ENCODE measurements at regions not wholly inside any gene's neighbourhood (a gene's known extent, or its start where the extent isn't known, plus 50 kb on each side); places are given as distances from the start of the nearest gene placed in this dataset.

- H3K27ac Mint-ChIP-seq: no peak overlapping the region
- DNase-seq: no peak
- no peak overlapping the region for H3K4me3 Mint-ChIP-seq
- H3K9me3 Mint-ChIP-seq: no peaks in the 10 kb centered on the region
- peaks cover 3 to 8% (median 4%) of the 10 kb centered on the region in 3 donors for H3K27me3 Mint-ChIP-seq (ENCODE audit: low read depth in 3 of 3)
- no peaks in the 10 kb centered on the region for H3K4me1 Mint-ChIP-seq
- H3K36me3 Mint-ChIP-seq: no peaks in the 10 kb centered on the region
Observed at GRCh38 chr6:168213121-168213524, 106.5 kb downstream of the DACT2 start.

- Mint-ChIP-seq H3K4me1 (no peaks in the 10 kb centered on the region), H3K9me3 (no peaks in the 10 kb centered on the region), H3K36me3 (no peaks in the 10 kb centered on the region), H3K4me3 (no peak overlapping the region), H3K27me3 (ENCODE audit: low read depth in 3 of 3) (peaks cover 3 to 6% (median 4%) of the 10 kb centered on the region in 3 donors), H3K27ac (no peak overlapping the region)
- DNase-seq: no peak
Observed at GRCh38 chr6:168212362-168212761, 107.2 kb downstream of the DACT2 start.

- Mint-ChIP-seq H3K27me3 (ENCODE audit: low read depth in 3 of 3) (peaks cover 3 to 6% (median 6%) of the 10 kb centered on the region in 3 donors), H3K36me3 (no peaks in the 10 kb centered on the region), H3K27ac (no peak overlapping the region), H3K4me3 (no peak overlapping the region), H3K4me1 (no peaks in the 10 kb centered on the region), H3K9me3 (no peaks in the 10 kb centered on the region)
- DNase-seq: no peak
Observed at GRCh38 chr6:168211681-168212080, 107.9 kb downstream of the DACT2 start.

- DNase-seq: no peak
- no peak overlapping the region for H3K27ac Mint-ChIP-seq
- H3K36me3 Mint-ChIP-seq: no peaks in the 10 kb centered on the region
- H3K4me1 Mint-ChIP-seq: no peaks in the 10 kb centered on the region
- peaks cover 3 to 6% (median 6%) of the 10 kb centered on the region in 3 donors for H3K27me3 Mint-ChIP-seq (ENCODE audit: low read depth in 3 of 3)
- H3K9me3 Mint-ChIP-seq: no peaks in the 10 kb centered on the region
- H3K4me3 Mint-ChIP-seq: no peak overlapping the region
Observed at GRCh38 chr6:168210239-168211105, 109.1 kb downstream of the DACT2 start.

DNA sequence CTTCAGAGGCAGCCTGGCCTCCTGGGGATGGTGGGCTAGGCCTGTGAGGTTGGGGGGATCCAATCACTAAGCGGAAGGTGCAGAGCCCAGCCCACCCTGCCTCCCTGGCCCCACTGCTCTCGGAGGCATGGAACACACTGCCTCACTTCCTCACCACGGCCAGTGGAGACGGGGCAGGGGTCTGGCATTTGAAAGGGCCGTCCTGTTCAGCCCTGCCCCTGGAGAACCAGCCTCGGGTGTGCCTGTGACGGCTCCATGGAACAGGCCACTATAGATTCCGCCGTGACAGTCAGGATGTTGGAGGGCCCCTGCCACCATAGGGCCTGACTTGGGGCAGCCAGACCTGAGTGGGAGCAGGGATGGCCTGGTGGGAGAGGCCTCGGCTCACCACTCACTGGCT is 110.2 kb downstream of the DACT2 start:
- no peaks in the 10 kb centered on the region for H3K9me3 Mint-ChIP-seq
- no peaks in the 10 kb centered on the region for H3K4me1 Mint-ChIP-seq
- H3K36me3 Mint-ChIP-seq: no peaks in the 10 kb centered on the region
- H3K27me3 Mint-ChIP-seq (ENCODE audit: low read depth in 3 of 3): peaks cover 3 to 6% (median 4%) of the 10 kb centered on the region in 3 donors
- DNase-seq: no peak
- no peak overlapping the region for H3K27ac Mint-ChIP-seq
- H3K4me3 Mint-ChIP-seq: no peak overlapping the region

GRCh38 chr6:168208854-168209253 is 110.7 kb downstream of the DACT2 start:
- Mint-ChIP-seq H3K27ac (no peak overlapping the region), H3K4me3 (no peak overlapping the region), H3K27me3 (ENCODE audit: low read depth in 3 of 3) (peaks cover 3 to 6% (median 3%) of the 10 kb centered on the region in 3 donors), H3K9me3 (peaks cover 0 to 2% (median 0%) of the 10 kb centered on the region in 6 donors), H3K4me1 (no peaks in the 10 kb centered on the region), H3K36me3 (no peaks in the 10 kb centered on the region)
- no peak for DNase-seq

DNA sequence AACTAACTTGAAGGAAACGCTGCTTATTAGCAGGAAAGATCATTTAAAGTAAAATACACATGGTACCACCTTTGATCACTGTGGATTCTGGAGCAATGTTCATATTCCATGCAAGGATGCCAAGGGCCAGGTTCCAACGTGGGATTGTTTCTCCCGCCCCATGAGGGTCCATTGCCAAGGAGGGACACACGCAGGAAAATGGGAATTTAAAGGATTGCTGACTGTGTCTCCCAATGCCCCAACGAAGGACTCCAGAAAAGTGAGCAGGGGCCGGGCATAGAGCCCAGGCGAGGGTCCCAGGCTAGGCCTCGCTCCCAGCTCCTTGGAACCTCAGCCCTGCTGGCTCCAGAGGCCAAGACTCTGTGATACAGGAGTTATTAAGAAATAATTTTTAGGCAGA is 111.2 kb downstream of the DACT2 start:
- H3K36me3 Mint-ChIP-seq: no peaks in the 10 kb centered on the region
- no peaks in the 10 kb centered on the region for H3K4me1 Mint-ChIP-seq
- H3K27me3 Mint-ChIP-seq (ENCODE audit: low read depth in 3 of 3): peaks cover 3 to 6% (median 3%) of the 10 kb centered on the region in 3 donors
- H3K4me3 Mint-ChIP-seq: no peak overlapping the region
- H3K27ac Mint-ChIP-seq: no peak overlapping the region
- no peak for DNase-seq
- peaks cover 0 to 2% (median 0%) of the 10 kb centered on the region in 6 donors for H3K9me3 Mint-ChIP-seq

DNA sequence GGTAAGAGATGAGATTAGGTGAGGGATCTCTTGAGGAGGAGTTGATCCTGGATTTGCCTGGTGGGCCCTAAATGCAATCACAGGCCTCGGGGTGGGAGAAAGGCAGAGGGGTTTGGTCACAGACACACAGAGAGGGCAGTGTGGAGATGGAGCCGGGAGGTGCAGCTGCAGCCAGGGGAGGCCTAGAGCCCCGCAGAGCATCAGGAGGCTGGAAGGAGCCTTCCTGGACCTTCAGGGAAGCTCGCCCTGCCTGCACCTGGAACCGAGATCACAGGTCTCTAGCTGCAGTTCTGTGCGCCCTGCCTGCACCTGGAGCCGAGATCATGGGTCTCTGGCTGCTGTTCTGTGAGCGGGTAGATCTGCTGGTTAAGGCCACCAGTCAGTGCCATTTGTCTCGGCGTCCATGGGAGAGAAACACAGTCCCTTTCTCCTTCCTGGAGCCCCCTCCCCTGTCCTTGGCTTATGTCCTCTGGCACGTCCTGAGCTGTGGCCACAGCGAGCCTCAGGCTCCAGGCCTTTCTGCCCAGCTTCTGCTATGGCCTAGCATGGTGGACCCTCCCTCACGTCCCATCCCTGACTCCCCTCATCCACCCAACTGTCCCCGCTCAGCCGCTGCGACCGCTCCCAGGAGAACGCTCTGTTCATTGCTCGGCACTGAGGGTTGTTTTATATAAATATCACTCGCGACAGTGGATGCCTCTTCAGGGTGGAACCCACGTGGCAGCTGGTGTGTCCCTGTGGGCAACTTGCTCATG is 112.0 kb downstream of the DACT2 start:
- DNase-seq: no peak
- Mint-ChIP-seq H3K9me3 (peaks cover 0 to 2% (median 0%) of the 10 kb centered on the region in 6 donors), H3K36me3 (no peaks in the 10 kb centered on the region), H3K4me3 (no peak overlapping the region), H3K4me1 (no peaks in the 10 kb centered on the region), H3K27ac (no peak overlapping the region), H3K27me3 (ENCODE audit: low read depth in 3 of 3) (peaks cover 2 to 6% (median 3%) of the 10 kb centered on the region in 3 donors)

DNA sequence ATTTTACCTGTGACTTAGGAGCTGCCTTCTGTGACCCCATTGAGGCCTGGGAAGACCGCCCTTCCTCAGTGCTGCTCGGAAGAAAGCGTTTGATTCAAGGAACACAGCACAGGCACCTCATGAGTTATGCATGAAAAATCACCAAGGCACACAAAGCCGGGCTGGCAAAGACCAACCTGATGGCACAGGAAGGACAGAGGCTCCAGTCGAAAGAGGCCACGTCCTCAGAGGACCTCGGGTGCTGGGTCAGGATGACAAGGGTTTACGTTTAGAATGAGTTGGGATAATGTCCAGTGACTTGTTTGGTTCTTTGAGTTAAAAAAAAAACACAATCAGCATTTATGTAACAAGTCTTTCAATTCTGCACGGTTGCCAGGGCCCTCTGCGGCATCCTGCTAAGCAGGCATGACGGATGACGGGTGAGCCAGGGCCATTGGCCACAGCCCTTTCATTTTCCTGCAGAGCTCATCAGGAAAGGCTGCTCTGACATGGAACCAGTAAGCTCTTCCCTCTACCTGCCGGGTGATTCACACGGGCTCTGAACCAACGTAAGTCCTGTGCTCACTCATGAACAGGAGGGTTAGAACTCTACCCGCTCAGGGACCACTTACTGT is 112.8 kb downstream of the DACT2 start:
- Mint-ChIP-seq H3K4me3 (no peak overlapping the region), H3K4me1 (no peaks in the 10 kb centered on the region), H3K36me3 (no peaks in the 10 kb centered on the region), H3K27me3 (ENCODE audit: low read depth in 3 of 3) (peaks cover 2 to 6% (median 3%) of the 10 kb centered on the region in 3 donors), H3K27ac (no peak overlapping the region), H3K9me3 (peaks cover 0 to 2% (median 0%) of the 10 kb centered on the region in 6 donors)
- no peak for DNase-seq

DNA sequence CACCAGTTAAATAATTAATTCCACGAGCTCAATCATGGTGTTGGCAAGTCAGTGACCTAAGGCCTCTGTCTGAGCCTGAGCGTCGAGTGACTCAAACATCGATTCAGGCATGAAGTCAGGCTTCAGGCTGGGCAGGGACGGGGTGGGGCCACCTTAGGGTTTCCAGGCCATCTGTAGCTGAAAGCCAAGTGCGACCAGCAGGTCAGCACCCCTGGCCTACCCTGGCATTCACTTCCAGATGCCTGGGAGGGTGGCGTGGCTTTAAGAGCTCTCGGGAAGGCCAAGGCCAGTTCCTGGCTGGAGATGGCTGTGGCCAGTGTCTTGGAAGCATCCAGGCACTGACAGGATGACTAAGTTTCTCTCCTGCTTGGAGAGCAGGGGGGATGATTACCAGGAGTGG is 113.4 kb downstream of the DACT2 start:
- Mint-ChIP-seq H3K27ac (no peak overlapping the region), H3K9me3 (peaks cover 0 to 2% (median 0%) of the 10 kb centered on the region in 6 donors)
- no peak for DNase-seq

GRCh38 chr6:168201799-168202198 is 117.8 kb downstream of the DACT2 start:
- DNase-seq: no peak
- Mint-ChIP-seq H3K9me3 (peaks cover 0 to 2% (median 0%) of the 10 kb centered on the region in 6 donors), H3K36me3 (no peaks in the 10 kb centered on the region)

More for the DNA sequence above, 113.4 kb downstream of the DACT2 start:
- Mint-ChIP-seq H3K27me3 (ENCODE audit: low read depth in 3 of 3) (peaks cover 2 to 6% (median 3%) of the 10 kb centered on the region in 3 donors), H3K4me1 (no peaks in the 10 kb centered on the region), H3K4me3 (no peak overlapping the region), H3K36me3 (no peaks in the 10 kb centered on the region)

DNA sequence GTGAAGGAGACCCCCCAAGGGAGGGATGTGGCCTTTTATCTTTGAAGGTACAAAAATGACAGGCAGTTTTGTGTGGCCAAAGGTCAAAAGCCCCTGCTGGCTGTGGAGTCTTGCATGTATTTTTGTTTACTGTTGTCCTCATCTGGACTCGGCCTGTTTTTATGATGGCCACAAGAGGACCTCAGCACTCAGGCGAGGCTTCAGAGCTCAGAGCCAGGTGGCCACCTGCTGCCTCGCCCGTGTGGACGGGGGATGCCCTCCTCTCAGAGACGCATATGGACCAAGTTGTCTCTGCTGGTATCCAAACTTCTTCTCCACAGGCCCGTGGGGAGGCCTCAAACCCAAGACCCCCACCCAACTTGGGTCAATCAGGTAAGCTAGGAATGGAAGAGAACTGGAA is 118.2 kb downstream of the DACT2 start:
- Mint-ChIP-seq H3K9me3 (peaks cover 0 to 2% (median 0%) of the 10 kb centered on the region in 6 donors), H3K27me3 (ENCODE audit: low read depth in 3 of 3) (peaks cover 0 to 9% (median 1%) of the 10 kb centered on the region in 3 donors), H3K4me1 (no peaks in the 10 kb centered on the region), H3K27ac (no peak overlapping the region), H3K4me3 (no peak overlapping the region), H3K36me3 (no peaks in the 10 kb centered on the region)
- DNase-seq: no peak

More at GRCh38 chr6:168201799-168202198, 117.8 kb downstream of the DACT2 start:
- H3K4me3 Mint-ChIP-seq: no peak overlapping the region
- peaks cover 0 to 8% (median 1%) of the 10 kb centered on the region in 3 donors for H3K27me3 Mint-ChIP-seq (ENCODE audit: low read depth in 3 of 3)
- H3K27ac Mint-ChIP-seq: no peak overlapping the region
- no peaks in the 10 kb centered on the region for H3K4me1 Mint-ChIP-seq

- Mint-ChIP-seq H3K4me1 (no peaks in the 10 kb centered on the region), H3K9me3 (peaks cover 0 to 2% (median 0%) of the 10 kb centered on the region in 6 donors), H3K27me3 (ENCODE audit: low read depth in 3 of 3) (peaks cover 0 to 9% (median 1%) of the 10 kb centered on the region in 3 donors), H3K4me3 (no peak overlapping the region), H3K36me3 (no peaks in the 10 kb centered on the region), H3K27ac (no peak overlapping the region)
- no peak for DNase-seq
Observed at GRCh38 chr6:168200571-168201134, 118.9 kb downstream of the DACT2 start.
